Endothelial cell (in vitro differentiated cells): ENCODE measurements at regions not wholly inside any gene's neighbourhood (a gene's known extent, or its start where the extent isn't known, plus 50 kb on each side); places are given as distances from the start of the nearest gene placed in this dataset.
"Not testable (repeated sequence)": the region's sequence is repeated elsewhere in the genome, so short reads cannot be mapped to it uniquely, and the experiment has no call there.

ENCODE experiments used
- DNase-seq: peaks from one replicate; pipeline ENCODE4 v3.0.0; 2021; ENCODE audit warnings: low spot score
- H3K27ac Mint-ChIP-seq: one replicate; pipeline ENCODE4 v1.8.0; 2021; ENCODE audit warnings: mixed read lengths, inconsistent platforms; ENCODE audit not compliant: unreplicated experiment
- H3K27me3 Mint-ChIP-seq: one replicate; pipeline ENCODE4 v1.8.0; 2021; ENCODE audit warnings: mild to moderate bottlenecking, moderate library complexity, mixed read lengths, inconsistent platforms; ENCODE audit not compliant: unreplicated experiment
- H3K36me3 Mint-ChIP-seq: one replicate; pipeline ENCODE4 v1.8.0; 2021; ENCODE audit warnings: mild to moderate bottlenecking, low read depth, mixed read lengths, inconsistent platforms; ENCODE audit not compliant: unreplicated experiment
- H3K4me1 Mint-ChIP-seq: one replicate; pipeline ENCODE4 v1.8.0; 2021; ENCODE audit warnings: mild to moderate bottlenecking, mixed read lengths, inconsistent platforms; ENCODE audit not compliant: unreplicated experiment
- H3K4me3 Mint-ChIP-seq: one replicate; pipeline ENCODE4 v1.8.0; 2021; ENCODE audit warnings: mild to moderate bottlenecking, mixed read lengths, inconsistent platforms; ENCODE audit not compliant: unreplicated experiment
- H3K9me3 Mint-ChIP-seq: one replicate; pipeline ENCODE4 v1.8.0; 2021; ENCODE audit warnings: mixed read lengths, inconsistent platforms; ENCODE audit not compliant: unreplicated experiment
- TF ChIP-seq, protein P1 (sequence below): fragments of 200-600 bp; sonication (generic); IDR thresholded peaks from one replicate; pipeline ENCODE4 v1.5.0; 2021; ENCODE audit warnings: antibody characterized with exemption; ENCODE audit not compliant: unreplicated experiment

DNA sequence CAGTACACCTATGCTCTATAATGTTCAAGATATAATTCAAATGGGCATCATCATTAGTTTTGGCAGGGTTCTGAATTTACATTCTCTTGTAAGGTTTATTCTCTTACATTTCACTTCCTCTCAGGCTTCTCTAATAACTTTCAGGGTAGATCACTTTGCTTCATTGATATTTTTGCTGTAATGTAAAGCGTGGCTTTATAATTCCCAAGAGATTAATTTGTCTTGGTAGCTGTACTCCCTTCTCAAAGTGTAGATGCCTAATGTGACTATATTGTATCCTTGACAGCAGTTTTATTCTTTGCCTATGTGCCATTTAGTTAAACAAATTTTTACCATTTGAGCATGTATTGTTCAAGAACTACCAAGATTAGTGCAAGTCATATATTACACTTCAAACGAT, 889.1 kb downstream of the TAF11L14 start:
- no peak overlapping the region for H3K4me3 Mint-ChIP-seq
- no peak overlapping the region for H3K27ac Mint-ChIP-seq
- H3K4me1 Mint-ChIP-seq: no peaks in the 10 kb centered on the region
- DNase-seq: no peak
- TF ChIP-seq, protein P1, sequence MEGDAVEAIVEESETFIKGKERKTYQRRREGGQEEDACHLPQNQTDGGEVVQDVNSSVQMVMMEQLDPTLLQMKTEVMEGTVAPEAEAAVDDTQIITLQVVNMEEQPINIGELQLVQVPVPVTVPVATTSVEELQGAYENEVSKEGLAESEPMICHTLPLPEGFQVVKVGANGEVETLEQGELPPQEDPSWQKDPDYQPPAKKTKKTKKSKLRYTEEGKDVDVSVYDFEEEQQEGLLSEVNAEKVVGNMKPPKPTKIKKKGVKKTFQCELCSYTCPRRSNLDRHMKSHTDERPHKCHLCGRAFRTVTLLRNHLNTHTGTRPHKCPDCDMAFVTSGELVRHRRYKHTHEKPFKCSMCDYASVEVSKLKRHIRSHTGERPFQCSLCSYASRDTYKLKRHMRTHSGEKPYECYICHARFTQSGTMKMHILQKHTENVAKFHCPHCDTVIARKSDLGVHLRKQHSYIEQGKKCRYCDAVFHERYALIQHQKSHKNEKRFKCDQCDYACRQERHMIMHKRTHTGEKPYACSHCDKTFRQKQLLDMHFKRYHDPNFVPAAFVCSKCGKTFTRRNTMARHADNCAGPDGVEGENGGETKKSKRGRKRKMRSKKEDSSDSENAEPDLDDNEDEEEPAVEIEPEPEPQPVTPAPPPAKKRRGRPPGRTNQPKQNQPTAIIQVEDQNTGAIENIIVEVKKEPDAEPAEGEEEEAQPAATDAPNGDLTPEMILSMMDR: no peak
- no peaks in the 10 kb centered on the region for H3K9me3 Mint-ChIP-seq
- no peaks in the 10 kb centered on the region for H3K27me3 Mint-ChIP-seq
- H3K36me3 Mint-ChIP-seq: no peaks in the 10 kb centered on the region

DNA sequence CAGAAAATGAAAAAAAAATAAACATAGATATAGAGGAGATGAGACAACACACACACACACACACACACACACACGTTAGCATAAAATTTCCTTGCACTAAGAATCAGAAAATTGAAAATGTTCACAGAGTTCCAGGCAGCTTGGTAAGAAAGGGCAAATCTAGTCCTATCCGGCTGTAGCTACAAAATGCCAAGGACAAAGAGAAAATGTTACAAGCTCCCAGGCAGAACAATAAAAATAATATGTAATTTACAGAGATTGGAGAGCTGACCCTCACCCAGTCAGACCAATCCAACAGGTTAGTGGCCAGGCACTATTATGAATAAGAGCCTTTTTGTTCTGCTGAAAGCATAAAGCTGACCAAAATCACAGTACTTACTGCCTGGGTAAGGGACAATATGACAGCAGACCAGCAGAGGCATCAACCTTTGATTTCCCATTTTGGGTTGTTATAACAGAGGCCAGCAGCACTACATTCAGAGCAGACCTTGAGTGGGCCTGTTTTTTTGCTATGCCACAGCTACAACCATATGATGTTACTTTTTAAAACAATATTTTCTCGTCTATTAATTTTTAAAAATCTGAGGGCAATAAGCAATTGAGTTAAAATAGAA, 892.6 kb downstream of the TAF11L14 start:
- no peak overlapping the region for H3K4me3 Mint-ChIP-seq
- no peak overlapping the region for H3K27ac Mint-ChIP-seq
- no peaks in the 10 kb centered on the region for H3K36me3 Mint-ChIP-seq
- H3K27me3 Mint-ChIP-seq: no peaks in the 10 kb centered on the region
- no peaks in the 10 kb centered on the region for H3K9me3 Mint-ChIP-seq
- H3K4me1 Mint-ChIP-seq: no peaks in the 10 kb centered on the region
- TF ChIP-seq, protein P1: no peak
- DNase-seq: no peak

DNA sequence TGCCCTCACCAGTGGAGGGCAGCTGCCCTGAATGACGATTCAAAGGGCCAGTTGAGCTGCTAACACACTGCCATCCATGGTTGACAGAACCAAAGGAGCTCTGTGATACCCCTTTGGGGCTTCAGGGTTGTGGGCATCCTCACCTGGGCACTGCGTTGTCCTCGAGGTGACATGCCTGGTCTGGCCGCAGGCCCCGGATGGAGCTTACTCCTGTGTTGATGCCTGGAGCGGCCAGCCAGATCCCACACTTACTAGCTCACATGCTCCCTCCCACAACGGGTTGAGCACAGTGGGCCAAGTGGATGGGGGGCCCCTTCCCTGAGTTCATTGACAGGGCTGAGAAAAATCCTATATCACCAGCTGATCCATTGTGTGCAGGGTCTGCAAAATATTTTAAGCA, 898.9 kb downstream of the TAF11L14 start:
- no peak for DNase-seq
- no peaks in the 10 kb centered on the region for H3K4me1 Mint-ChIP-seq
- no peak overlapping the region for H3K27ac Mint-ChIP-seq
- peaks cover 4% of the 10 kb centered on the region for H3K27me3 Mint-ChIP-seq
- H3K9me3 Mint-ChIP-seq: no peaks in the 10 kb centered on the region
- TF ChIP-seq, protein P1: no peak
- no peak overlapping the region for H3K4me3 Mint-ChIP-seq
- no peaks in the 10 kb centered on the region for H3K36me3 Mint-ChIP-seq

- H3K9me3 Mint-ChIP-seq: no peaks in the 10 kb centered on the region
- H3K36me3 Mint-ChIP-seq: no peaks in the 10 kb centered on the region
- DNase-seq: no peak
- H3K4me3 Mint-ChIP-seq: no peak overlapping the region
- peaks cover 4% of the 10 kb centered on the region for H3K27me3 Mint-ChIP-seq
- no peaks in the 10 kb centered on the region for H3K4me1 Mint-ChIP-seq
- TF ChIP-seq, protein P1: no peak
- no peak overlapping the region for H3K27ac Mint-ChIP-seq
Measured at GRCh38 chr5:18534119-18534518, 899.9 kb downstream of the TAF11L14 start.

- DNase-seq, H3K9me3 Mint-ChIP-seq, H3K36me3 Mint-ChIP-seq, H3K27me3 Mint-ChIP-seq, H3K4me3 Mint-ChIP-seq, H3K27ac Mint-ChIP-seq, H3K4me1 Mint-ChIP-seq: not testable (repeated sequence)
Measured at GRCh38 chr5:18535753-18536152, 901.5 kb downstream of the TAF11L14 start.
